Stimulated activated CD4-positive, alpha-beta T cell treated with anti-CD3 and anti-CD28 coated beads, TNF-alpha, amount 100 ng/mL, for 1 hour (primary cell): ENCODE measurements at regions not wholly inside any gene's neighbourhood (a gene's known extent, or its start where the extent isn't known, plus 50 kb on each side); places are given as distances from the start of the nearest gene placed in this dataset.
"Not testable (repeated sequence)": the region's sequence is repeated elsewhere in the genome, so short reads cannot be mapped to it uniquely, and the experiment has no call there.

Experiments used
- DNase-seq, 3 donors: peaks; one replicate each; pipeline ENCODE4 v3.0.0-alpha.2; 2020; ENCODE audit warnings: low read depth in 3 of 3, low spot score in 1 of 3

- DNase-seq: no peak
Measured at GRCh38 chr11:69948256-69949141, 129.3 kb upstream of the FGF3 start.

GRCh38 chr11:69949327-69949726 is 128.8 kb upstream of the ANO1 start:
- DNase-seq: no peak

GRCh38 chr11:69950120-69950519 is 128.0 kb upstream of the ANO1 start:
- DNase-seq: no peak

GRCh38 chr11:69950621-69951020 is 127.5 kb upstream of the ANO1 start:
- DNase-seq: no peak

- DNase-seq: no peak
Measured at GRCh38 chr11:69951821-69952220, 126.3 kb upstream of the ANO1 start.

GRCh38 chr11:69952229-69952975 is 125.7 kb upstream of the ANO1 start:
- not testable (repeated sequence) for DNase-seq

GRCh38 chr11:69953356-69953755 is 124.8 kb upstream of the ANO1 start:
- DNase-seq: no peak

GRCh38 chr11:69954756-69955155 is 123.4 kb upstream of the ANO1 start:
- DNase-seq: no peak

GRCh38 chr11:69956669-69957190 is 121.4 kb upstream of the ANO1 start:
- no peak for DNase-seq

- no peak for DNase-seq
Measured at GRCh38 chr11:69957849-69958248, 120.3 kb upstream of the ANO1 start.

GRCh38 chr11:69958308-69958707 is 119.8 kb upstream of the ANO1 start:
- no peak for DNase-seq

- DNase-seq: no peak
Measured at GRCh38 chr11:69959461-69959860, 118.7 kb upstream of the ANO1 start.

GRCh38 chr11:69961738-69962137 is 116.4 kb upstream of the ANO1 start:
- no peak for DNase-seq

GRCh38 chr11:69962152-69962551 is 116.0 kb upstream of the ANO1 start:
- no peak for DNase-seq

GRCh38 chr11:69963533-69964246 is 114.4 kb upstream of the ANO1 start:
- no peak for DNase-seq

- no peak for DNase-seq
Measured at GRCh38 chr11:69964247-69964643, 113.9 kb upstream of the ANO1 start.

- DNase-seq: no peak
Measured at GRCh38 chr11:69965821-69966582, 112.1 kb upstream of the ANO1 start.

GRCh38 chr11:69966583-69966835 is 111.6 kb upstream of the ANO1 start:
- no peak for DNase-seq

- DNase-seq: no peak
Measured at GRCh38 chr11:69966910-69967483, 111.1 kb upstream of the ANO1 start.

- no peak for DNase-seq
Measured at GRCh38 chr11:69967484-69967883, 110.6 kb upstream of the ANO1 start.
